GM12801 (cell line): ENCODE measurements at regions not wholly inside any gene's neighbourhood (a gene's known extent, or its start where the extent isn't known, plus 50 kb on each side); places are given as distances from the start of the nearest gene placed in this dataset.

Source experiments
- TF ChIP-seq, protein P1 (sequence below): IDR thresholded peaks from one replicate; pipeline ENCODE4 v1.5.1; 2011; ENCODE audit warnings: control low read depth; ENCODE audit not compliant: insufficient read length; ENCODE audit errors: extremely low read depth

DNA sequence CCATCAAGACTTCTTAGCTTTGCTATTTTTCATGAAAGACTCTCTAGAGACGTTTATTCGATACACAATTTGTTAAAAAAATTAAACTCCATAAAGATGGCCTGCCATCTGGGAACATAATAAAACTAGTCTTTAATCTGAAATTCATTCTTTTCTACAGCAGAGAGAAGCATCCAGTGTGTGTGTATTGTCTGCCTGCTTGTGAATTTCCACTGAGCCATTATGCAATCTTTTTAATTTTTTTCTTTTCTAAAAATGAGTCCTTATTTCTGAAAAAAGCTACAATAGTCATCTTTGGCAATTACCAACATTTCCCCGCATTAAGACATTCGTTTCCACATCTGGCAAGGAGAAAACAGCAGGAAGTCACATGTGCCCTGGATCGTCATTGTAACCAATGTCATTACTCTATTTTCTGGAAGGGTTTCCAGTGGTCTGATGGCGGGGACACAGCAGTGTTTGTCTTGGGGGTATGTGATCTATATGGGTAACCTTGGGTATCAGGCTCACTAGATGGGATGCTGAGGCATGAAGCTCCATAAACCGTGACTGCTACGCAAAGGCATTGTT is 263.1 kb downstream of the MSX2 start:
- TF ChIP-seq, protein P1, sequence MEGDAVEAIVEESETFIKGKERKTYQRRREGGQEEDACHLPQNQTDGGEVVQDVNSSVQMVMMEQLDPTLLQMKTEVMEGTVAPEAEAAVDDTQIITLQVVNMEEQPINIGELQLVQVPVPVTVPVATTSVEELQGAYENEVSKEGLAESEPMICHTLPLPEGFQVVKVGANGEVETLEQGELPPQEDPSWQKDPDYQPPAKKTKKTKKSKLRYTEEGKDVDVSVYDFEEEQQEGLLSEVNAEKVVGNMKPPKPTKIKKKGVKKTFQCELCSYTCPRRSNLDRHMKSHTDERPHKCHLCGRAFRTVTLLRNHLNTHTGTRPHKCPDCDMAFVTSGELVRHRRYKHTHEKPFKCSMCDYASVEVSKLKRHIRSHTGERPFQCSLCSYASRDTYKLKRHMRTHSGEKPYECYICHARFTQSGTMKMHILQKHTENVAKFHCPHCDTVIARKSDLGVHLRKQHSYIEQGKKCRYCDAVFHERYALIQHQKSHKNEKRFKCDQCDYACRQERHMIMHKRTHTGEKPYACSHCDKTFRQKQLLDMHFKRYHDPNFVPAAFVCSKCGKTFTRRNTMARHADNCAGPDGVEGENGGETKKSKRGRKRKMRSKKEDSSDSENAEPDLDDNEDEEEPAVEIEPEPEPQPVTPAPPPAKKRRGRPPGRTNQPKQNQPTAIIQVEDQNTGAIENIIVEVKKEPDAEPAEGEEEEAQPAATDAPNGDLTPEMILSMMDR: no peak

GRCh38 chr5:174984863-174985262 is 260.5 kb downstream of the MSX2 start:
- TF ChIP-seq, protein P1: no peak

GRCh38 chr5:174982485-174982884 is 258.1 kb downstream of the MSX2 start:
- TF ChIP-seq, protein P1: no peak

DNA sequence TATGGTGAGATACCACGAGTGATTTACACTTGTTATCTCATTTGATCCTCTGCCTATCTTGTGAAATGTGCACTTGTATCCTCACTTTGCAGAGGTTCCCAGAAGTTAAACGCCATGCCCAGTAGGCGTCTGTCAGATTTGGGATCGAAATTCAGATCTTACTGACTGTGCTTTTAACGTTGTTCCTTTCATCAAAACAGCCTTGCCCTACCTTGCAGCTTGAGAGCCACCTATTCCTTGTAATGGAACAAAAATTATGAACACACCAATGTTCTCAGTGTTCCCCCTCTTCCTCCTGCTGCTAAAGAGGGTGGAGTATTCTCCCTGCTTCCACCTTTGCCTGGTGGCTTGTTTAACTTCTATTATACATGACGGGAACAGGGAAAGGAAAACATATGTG is 257.0 kb downstream of the MSX2 start:
- TF ChIP-seq, protein P1: no peak

GRCh38 chr5:174980952-174981351 is 256.6 kb downstream of the MSX2 start:
- TF ChIP-seq, protein P1: no peak

DNA sequence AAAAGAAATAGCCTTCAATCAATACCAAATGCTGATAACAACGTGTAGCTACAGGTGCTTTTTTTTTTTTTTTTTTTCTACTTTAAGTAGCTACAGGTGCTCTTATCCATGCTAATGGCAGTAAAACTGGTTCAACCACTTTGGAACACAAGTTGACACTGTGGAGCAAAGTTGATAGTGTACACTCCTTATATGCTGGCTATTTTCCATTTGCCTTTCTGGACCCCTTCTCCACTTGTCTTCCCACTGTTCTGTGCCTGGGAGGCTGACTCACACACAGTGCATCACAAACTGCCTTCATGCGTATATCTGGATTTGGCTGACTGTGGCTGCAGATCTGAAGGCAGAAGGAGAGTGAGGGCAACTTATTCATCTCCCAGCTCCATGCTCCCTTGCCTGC is 247.9 kb downstream of the MSX2 start:
- TF ChIP-seq, protein P1: no peak

DNA sequence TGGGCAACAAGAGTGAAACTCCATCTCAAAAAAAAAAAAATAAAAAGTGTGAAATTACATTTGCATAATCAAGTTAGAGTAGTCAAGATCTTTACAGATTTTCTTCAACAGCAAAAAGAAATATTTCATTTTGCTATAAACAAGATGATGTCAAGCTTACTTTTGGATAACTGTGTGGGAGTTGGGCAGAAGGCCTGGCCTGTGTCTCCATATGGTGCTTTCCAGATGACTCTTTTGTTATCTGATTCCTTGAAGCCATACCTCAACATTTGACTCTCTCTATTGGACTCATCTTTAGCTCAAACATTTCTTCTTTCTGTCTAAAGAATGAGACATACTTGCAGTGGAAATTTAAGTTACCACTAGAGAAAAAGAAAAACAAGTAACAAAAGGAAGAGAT is 246.8 kb downstream of the MSX2 start:
- TF ChIP-seq, protein P1: no peak
